ENCODE measurements at regions not wholly inside any gene's neighbourhood (a gene's known extent, or its start where the extent isn't known, plus 50 kb on each side); places are given as distances from the start of the nearest gene placed in this dataset.

DNA sequence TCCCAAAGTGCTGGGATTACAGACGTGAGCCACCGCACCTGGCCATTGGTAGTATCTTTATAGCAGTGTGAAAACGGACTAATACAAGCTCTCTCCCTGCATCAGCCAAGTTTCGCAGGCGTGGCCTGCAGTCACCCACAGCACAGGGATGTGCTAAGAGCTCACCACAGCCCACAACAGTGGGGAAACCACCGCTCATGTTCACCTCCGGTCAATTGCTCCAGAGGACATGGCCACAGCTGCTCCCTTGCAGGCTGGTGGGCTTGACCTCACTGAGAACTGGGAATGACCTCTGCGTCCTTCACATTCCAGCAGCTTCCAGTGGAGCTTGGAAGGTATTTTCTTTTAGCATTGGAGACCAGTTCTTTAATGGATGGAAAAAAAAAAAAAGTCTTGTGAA, 156.4 kb downstream of the KCTD15 start:
- Histone ChIP-seq H3K27me3 (replicated peaks in 1 of 2; ENCODE audit: control insufficient read depth in 2 of 2, insufficient read depth in 2 of 2, low read length in 1 of 2) (no peaks in the 10 kb centered on the region; a peak in 2 of 4 replicates), H3K36me3 (ENCODE audit: control insufficient read depth in 2 of 2, insufficient read depth in 2 of 2, low read length in 1 of 2) (no peaks in the 10 kb centered on the region), H4K20me1 (ENCODE audit: control insufficient read depth, insufficient read depth) (no peaks in the 10 kb centered on the region), H3K4me3 (no peak overlapping the region), H3K4me1 (ENCODE audit: control insufficient read depth, insufficient read depth, low read length) (no peaks in the 10 kb centered on the region), H3K27ac (ENCODE audit: control insufficient read depth, insufficient read depth) (no peak overlapping the region), H3K4me2 (ENCODE audit: control insufficient read depth, insufficient read depth) (no peak overlapping the region), H3K9me3 (replicated peaks; ENCODE audit: control insufficient read depth, insufficient read depth, low read length) (no peaks in the 10 kb centered on the region), H3K79me2 (ENCODE audit: control insufficient read depth, insufficient read depth, low read length) (no peaks in the 10 kb centered on the region), H2AFZ (ENCODE audit: control insufficient read depth, low read depth, low read length) (no peak overlapping the region), H3K9ac (ENCODE audit: control insufficient read depth, insufficient read depth, low read length) (no peak overlapping the region)
- FAIRE-seq (no peak), ATAC-seq (peak; percentile 59), DNase-seq (ENCODE audit: low read depth, low spot score) (no peak)
- TF ChIP-seq NFXL1 (IDR thresholded peaks at IDR 0.05; ENCODE audit: borderline replicate concordance) (no peak), MTA2 (IDR thresholded peaks at IDR 0.05; ENCODE audit: low read depth) (no peak), SMARCA5 (IDR thresholded peaks at IDR 0.05) (no peak), BRCA1 (IDR thresholded peaks at IDR 0.05; ENCODE audit: low read depth, low read length) (no peak), CHD2 (IDR thresholded peaks at IDR 0.05; ENCODE audit: borderline replicate concordance, low read depth, low read length) (no peak), POLR2A (IDR thresholded peaks at IDR 0.05; ENCODE audit: low read depth, low read length) (no peak), POU2F2 (IDR thresholded peaks at IDR 0.05; ENCODE audit: borderline replicate concordance, low read depth, low read length) (no peak), SREBF1 (IDR thresholded peaks at IDR 0.05; ENCODE audit: low read length) (no peak), SMC3 (IDR thresholded peaks at IDR 0.05; ENCODE audit: borderline replicate concordance, low read length) (no peak), TAF1 (IDR thresholded peaks at IDR 0.05; ENCODE audit: borderline replicate concordance, low read depth, low read length) (no peak), RB1 (IDR thresholded peaks at IDR 0.05; ENCODE audit: borderline replicate concordance) (no peak), BHLHE40 (IDR thresholded peaks at IDR 0.05; ENCODE audit: borderline replicate concordance in 1 of 2, low read depth in 2 of 2, low read length in 1 of 2) (no peak), DPF2 (IDR thresholded peaks at IDR 0.05) (no peak), EGR1 (IDR thresholded peaks at IDR 0.05; ENCODE audit: borderline replicate concordance in 1 of 2, low read depth in 2 of 2, low read length in 2 of 2) (no peak), MXI1 (IDR thresholded peaks at IDR 0.05; ENCODE audit: low read depth, low read length) (no peak), POLR2AphosphoS5 (IDR thresholded peaks at IDR 0.05; ENCODE audit: low read length) (no peak)
- TF ChIP-seq, protein P1, sequence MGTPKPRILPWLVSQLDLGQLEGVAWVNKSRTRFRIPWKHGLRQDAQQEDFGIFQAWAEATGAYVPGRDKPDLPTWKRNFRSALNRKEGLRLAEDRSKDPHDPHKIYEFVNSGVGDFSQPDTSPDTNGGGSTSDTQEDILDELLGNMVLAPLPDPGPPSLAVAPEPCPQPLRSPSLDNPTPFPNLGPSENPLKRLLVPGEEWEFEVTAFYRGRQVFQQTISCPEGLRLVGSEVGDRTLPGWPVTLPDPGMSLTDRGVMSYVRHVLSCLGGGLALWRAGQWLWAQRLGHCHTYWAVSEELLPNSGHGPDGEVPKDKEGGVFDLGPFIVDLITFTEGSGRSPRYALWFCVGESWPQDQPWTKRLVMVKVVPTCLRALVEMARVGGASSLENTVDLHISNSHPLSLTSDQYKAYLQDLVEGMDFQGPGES (IDR thresholded peaks at IDR 0.05): no peak
- TF ChIP-seq, protein P2, sequence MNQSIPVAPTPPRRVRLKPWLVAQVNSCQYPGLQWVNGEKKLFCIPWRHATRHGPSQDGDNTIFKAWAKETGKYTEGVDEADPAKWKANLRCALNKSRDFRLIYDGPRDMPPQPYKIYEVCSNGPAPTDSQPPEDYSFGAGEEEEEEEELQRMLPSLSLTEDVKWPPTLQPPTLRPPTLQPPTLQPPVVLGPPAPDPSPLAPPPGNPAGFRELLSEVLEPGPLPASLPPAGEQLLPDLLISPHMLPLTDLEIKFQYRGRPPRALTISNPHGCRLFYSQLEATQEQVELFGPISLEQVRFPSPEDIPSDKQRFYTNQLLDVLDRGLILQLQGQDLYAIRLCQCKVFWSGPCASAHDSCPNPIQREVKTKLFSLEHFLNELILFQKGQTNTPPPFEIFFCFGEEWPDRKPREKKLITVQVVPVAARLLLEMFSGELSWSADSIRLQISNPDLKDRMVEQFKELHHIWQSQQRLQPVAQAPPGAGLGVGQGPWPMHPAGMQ (IDR thresholded peaks at IDR 0.05; ENCODE audit: borderline replicate concordance): no peak
- 20% methylated on average over 8 of the region's 8 CpGs for WGBS (ENCODE audit: insufficient coverage, insufficient replicate concordance, low lambda C conversion rate, missing lambda C conversion rate)
- ChIA-PET SMC1A (ENCODE audit: uncharacterized antibody, unreplicated experiment) (no interaction called here), CTCF (interaction anchor here (0.9 kb wide), 1 partner anchor 10 kb away, joined by 3 read pairs; no protein-coding TSS in a partner anchor), POLR2A (no interaction called here), RAD21 (ENCODE audit: unreplicated experiment) (no interaction called here)
- no TSS peak for BruUV-seq (replicated peaks)
- intact Hi-C loops (cut with micrococcal nuclease; ENCODE audit: unreplicated experiment): no loop called here
- in situ Hi-C loops (cut with MboI): no loop called here

Data from GM12878 (cell line).